Activated naive CD4-positive, alpha-beta T cell treated with anti-CD3 and anti-CD28 coated beads for 36 hours (primary cell): ENCODE measurements at regions not wholly inside any gene's neighbourhood (a gene's known extent, or its start where the extent isn't known, plus 50 kb on each side); places are given as distances from the start of the nearest gene placed in this dataset.
A peak's percentile ranks its signal among the peaks of the same experiment; 100 is the strongest.

Experiments
- CTCF ChIA-PET: fragments of 350-600 bp; sonication (Branson Sonifier 250); formaldehyde crosslinking; loops from one replicate; lab custom pipeline; 2021; ENCODE audit warnings: antibody characterized with exemption; lab: Charles Lee
- DNase-seq: peaks from one replicate; pipeline ENCODE4 v3.0.0-alpha.2; 2020
- H3K27ac Mint-ChIP-seq: one replicate; pipeline ENCODE4 v1.8.0; 2021; ENCODE audit warnings: mild to moderate bottlenecking, mixed read lengths
- H3K27me3 Mint-ChIP-seq: one replicate; pipeline ENCODE4 v1.8.0; 2021; ENCODE audit warnings: low read depth, mixed read lengths
- H3K36me3 Mint-ChIP-seq: one replicate; pipeline ENCODE4 v1.8.0; 2021; ENCODE audit warnings: low read depth, mixed read lengths
- H3K4me1 Mint-ChIP-seq: one replicate; pipeline ENCODE4 v1.8.0; 2021; ENCODE audit warnings: low read depth, mixed read lengths
- H3K4me3 Mint-ChIP-seq: one replicate; pipeline ENCODE4 v1.8.0; 2021; ENCODE audit warnings: mild to moderate bottlenecking, moderate library complexity, mixed read lengths
- H3K9me3 Mint-ChIP-seq: one replicate; pipeline ENCODE4 v1.8.0; 2021; ENCODE audit warnings: mixed read lengths
- intact Hi-C: fragments of 100-400 bp; cut with micrococcal nuclease; formaldehyde crosslinking; loops from one replicate; pipeline ENCODE4 v1.15.1; 2023

DNA sequence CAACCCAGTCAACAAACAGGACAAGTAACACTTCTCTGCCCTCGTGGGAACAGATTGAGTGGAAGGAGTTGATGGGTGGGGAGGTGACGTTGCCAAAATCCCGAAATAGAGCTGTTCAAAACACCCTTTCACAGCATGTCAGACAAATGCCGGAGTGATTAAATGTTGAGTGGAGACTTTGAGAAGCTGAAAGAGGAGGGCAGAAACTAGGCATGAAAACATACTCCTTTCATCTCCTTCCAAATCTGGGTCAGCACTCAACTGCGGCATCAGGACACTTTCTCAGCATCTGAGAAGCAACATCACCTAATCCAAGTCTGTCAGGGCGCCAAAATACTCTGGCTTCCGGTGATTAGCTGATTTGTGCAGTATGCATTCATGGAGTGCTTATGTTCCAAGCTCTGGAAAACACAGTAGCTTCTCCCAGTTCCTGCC, 51.5 kb upstream of the MRI1 start:
- Mint-ChIP-seq H3K27ac (no peak overlapping the region), H3K9me3 (peaks cover 6% of the 10 kb centered on the region), H3K4me3 (no peak overlapping the region), H3K4me1 (peaks cover 2% of the 10 kb centered on the region), H3K36me3 (no peaks in the 10 kb centered on the region), H3K27me3 (peaks cover 18% of the 10 kb centered on the region)
- CTCF ChIA-PET, result interaction anchor here (0.6 to 1.2 kb wide), 4 partner anchors 14 to 316 kb away, joined by 3 to 6 read pairs (median 4); no protein-coding TSS in a partner anchor
- no peak for DNase-seq
- intact Hi-C loops, result no loop called here

- intact Hi-C loops, result no loop called here
- CTCF ChIA-PET, result no interaction called here
- H3K4me1 Mint-ChIP-seq, result no peaks in the 10 kb centered on the region
- H3K27me3 Mint-ChIP-seq, result peaks cover 9% of the 10 kb centered on the region
- no peak overlapping the region for H3K27ac Mint-ChIP-seq
- H3K36me3 Mint-ChIP-seq, result no peaks in the 10 kb centered on the region
- H3K9me3 Mint-ChIP-seq, result peaks cover 7% of the 10 kb centered on the region
- H3K4me3 Mint-ChIP-seq, result no peak overlapping the region
- DNase-seq, result no peak
These were observed 56.4 kb upstream of the MRI1 start for GRCh38 chr19:13707915-13708314.

- Mint-ChIP-seq H3K4me3 (no peak overlapping the region), H3K27me3 (peaks cover 15% of the 10 kb centered on the region), H3K27ac (no peak overlapping the region), H3K4me1 (no peaks in the 10 kb centered on the region), H3K36me3 (no peaks in the 10 kb centered on the region), H3K9me3 (peaks cover 9% of the 10 kb centered on the region)
- intact Hi-C loops, result no loop called here
- CTCF ChIA-PET, result no interaction called here
- DNase-seq, result no peak
These were observed 58.3 kb upstream of the MRI1 start for GRCh38 chr19:13705928-13706447.

GRCh38 chr19:13705201-13705600, 59.1 kb upstream of the MRI1 start:
- Mint-ChIP-seq H3K4me1 (no peaks in the 10 kb centered on the region), H3K4me3 (no peak overlapping the region), H3K27ac (no peak overlapping the region), H3K9me3 (peaks cover 9% of the 10 kb centered on the region), H3K27me3 (peaks cover 18% of the 10 kb centered on the region), H3K36me3 (no peaks in the 10 kb centered on the region)
- intact Hi-C loops, result no loop called here
- CTCF ChIA-PET, result interaction anchor here (0.9 kb wide), 1 partner anchor 9 kb away, joined by 3 read pairs; no protein-coding TSS in a partner anchor
- no peak for DNase-seq

- Mint-ChIP-seq H3K4me1 (no peaks in the 10 kb centered on the region), H3K27ac (no peak overlapping the region), H3K36me3 (no peaks in the 10 kb centered on the region), H3K9me3 (peaks cover 9% of the 10 kb centered on the region), H3K4me3 (no peak overlapping the region), H3K27me3 (peaks cover 20% of the 10 kb centered on the region)
- intact Hi-C loops, result no loop called here
- no peak for DNase-seq
- CTCF ChIA-PET, result interaction anchor here (0.6 kb wide), 1 partner anchor 100 kb away, joined by 5 read pairs; no protein-coding TSS in a partner anchor
These were observed 62.7 kb upstream of the MRI1 start for GRCh38 chr19:13701624-13702023.

GRCh38 chr19:13700621-13701020, 63.7 kb upstream of the MRI1 start:
- Mint-ChIP-seq H3K27ac (no peak overlapping the region), H3K36me3 (no peaks in the 10 kb centered on the region), H3K4me3 (no peak overlapping the region), H3K4me1 (no peaks in the 10 kb centered on the region), H3K9me3 (peaks cover 5% of the 10 kb centered on the region), H3K27me3 (peaks cover 24% of the 10 kb centered on the region)
- no peak for DNase-seq
- intact Hi-C loops, result no loop called here
- CTCF ChIA-PET, result interaction anchor here (1.3 kb wide), 1 partner anchor 162 kb away, joined by 4 read pairs; no protein-coding TSS in a partner anchor

GRCh38 chr19:13699786-13700185, 64.5 kb upstream of the MRI1 start:
- Mint-ChIP-seq H3K9me3 (peaks cover 2% of the 10 kb centered on the region), H3K27ac (no peak overlapping the region), H3K4me1 (no peaks in the 10 kb centered on the region), H3K27me3 (peaks cover 26% of the 10 kb centered on the region), H3K4me3 (no peak overlapping the region), H3K36me3 (no peaks in the 10 kb centered on the region)
- DNase-seq, result no peak
- CTCF ChIA-PET, result interaction anchor here (1.3 kb wide), 1 partner anchor 162 kb away, joined by 4 read pairs; no protein-coding TSS in a partner anchor
- intact Hi-C loops, result no loop called here

- H3K27ac Mint-ChIP-seq, result no peak overlapping the region
- intact Hi-C loops, result no loop called here
- no peak overlapping the region for H3K4me3 Mint-ChIP-seq
- H3K27me3 Mint-ChIP-seq, result peaks cover 26% of the 10 kb centered on the region
- peaks cover 2% of the 10 kb centered on the region for H3K9me3 Mint-ChIP-seq
- H3K36me3 Mint-ChIP-seq, result no peaks in the 10 kb centered on the region
- CTCF ChIA-PET, result interaction anchor here (1.0 kb wide), 1 partner anchor 77 kb away, joined by 3 read pairs; the partner anchor contains the start of gene C19orf53
- DNase-seq, result no peak
- H3K4me1 Mint-ChIP-seq, result no peaks in the 10 kb centered on the region
These were observed 67.5 kb upstream of the MRI1 start for GRCh38 chr19:13696839-13697238.

DNA sequence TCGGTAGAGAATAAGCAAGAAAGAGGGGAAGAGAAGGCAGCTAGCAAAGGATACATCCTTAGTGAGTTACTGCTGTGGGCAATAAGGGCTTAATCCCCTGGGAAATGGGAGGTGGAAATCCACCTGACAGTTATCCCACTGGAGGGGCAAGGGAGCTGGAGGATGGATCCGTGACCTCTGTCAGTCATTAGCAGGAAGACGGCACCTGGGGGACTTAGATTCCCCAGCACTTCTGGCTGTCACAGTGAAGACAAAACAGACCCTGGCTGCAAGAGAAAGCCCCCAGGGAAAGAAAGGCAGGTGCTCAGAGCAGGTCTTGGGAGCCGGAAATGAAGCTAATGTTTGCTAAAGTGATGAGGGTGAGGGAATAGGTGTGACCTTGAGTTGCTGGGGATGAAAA, 70.4 kb upstream of the MRI1 start:
- intact Hi-C loops, result no loop called here
- H3K4me3 Mint-ChIP-seq, result no peak overlapping the region
- H3K27me3 Mint-ChIP-seq, result peaks cover 13% of the 10 kb centered on the region
- H3K4me1 Mint-ChIP-seq, result no peaks in the 10 kb centered on the region
- DNase-seq, result no peak
- H3K27ac Mint-ChIP-seq, result no peak overlapping the region
- H3K9me3 Mint-ChIP-seq, result no peaks in the 10 kb centered on the region
- no peaks in the 10 kb centered on the region for H3K36me3 Mint-ChIP-seq
- CTCF ChIA-PET, result no interaction called here

DNA sequence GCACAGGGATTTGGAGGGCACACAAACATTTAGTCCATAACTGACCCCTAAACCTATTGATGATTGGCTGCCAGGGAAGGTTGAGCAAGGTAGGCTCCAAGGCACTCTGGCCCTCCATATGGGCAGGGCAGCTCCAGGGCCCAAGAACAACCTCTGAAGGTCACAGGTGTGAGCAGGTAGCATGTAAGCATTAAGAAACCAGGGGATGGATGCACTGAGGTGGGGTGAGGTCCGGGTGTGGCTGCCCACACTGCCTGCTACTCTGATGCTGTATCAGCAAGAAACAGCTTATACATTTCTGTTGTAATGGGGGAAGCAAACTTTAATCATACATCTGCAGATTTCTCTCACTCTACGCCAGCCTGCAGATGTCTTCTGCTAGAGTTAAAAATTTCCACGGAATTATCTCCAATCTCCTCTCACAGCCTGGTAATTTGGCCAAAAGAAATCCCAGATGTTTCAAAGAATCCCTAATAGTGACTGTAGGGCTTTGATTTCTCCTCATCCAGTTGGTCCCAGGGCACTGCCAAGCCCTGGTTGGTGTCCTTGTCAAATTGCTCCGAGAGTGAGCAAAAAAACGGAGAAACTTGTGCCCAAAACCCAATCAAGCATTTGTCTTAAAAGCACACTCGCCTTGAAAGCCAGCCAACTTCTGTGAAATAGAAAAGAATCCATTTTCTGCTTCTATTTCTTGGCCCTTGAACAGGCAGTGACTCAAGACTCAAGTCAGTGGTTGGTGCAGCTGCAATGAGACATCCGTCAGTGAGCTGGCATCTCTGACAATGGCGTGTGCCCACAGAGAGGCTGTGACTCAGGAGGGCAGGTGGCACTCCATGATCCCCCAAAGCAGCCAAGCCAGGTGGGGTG, 72.5 kb upstream of the MRI1 start:
- CTCF ChIA-PET, result no interaction called here
- Mint-ChIP-seq H3K36me3 (no peaks in the 10 kb centered on the region), H3K4me1 (no peaks in the 10 kb centered on the region), H3K27me3 (peaks cover 9% of the 10 kb centered on the region), H3K27ac (no peak overlapping the region), H3K9me3 (no peaks in the 10 kb centered on the region), H3K4me3 (no peak overlapping the region)
- DNase-seq, result no peak
- intact Hi-C loops, result no loop called here

DNA sequence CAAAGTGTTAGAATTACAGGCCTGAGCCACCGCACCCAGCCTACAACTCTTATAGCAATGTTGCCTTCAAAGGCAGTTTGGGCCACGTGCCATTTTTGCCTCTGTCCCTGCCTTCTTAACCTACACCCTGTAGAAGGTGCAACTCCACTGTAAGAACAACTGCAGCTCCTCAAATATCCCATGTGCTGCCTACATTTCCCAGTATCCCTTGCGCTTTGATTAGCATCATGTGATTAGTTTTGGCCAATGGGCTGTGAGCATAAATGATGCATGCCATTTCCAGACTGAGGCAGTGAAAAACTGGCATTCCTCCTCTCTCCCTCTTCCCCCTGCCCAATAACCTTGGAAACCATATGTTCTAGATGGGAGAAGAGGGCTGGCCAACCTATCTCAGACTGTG, 75.2 kb upstream of the MRI1 start:
- intact Hi-C loops, result no loop called here
- no peaks in the 10 kb centered on the region for H3K4me1 Mint-ChIP-seq
- no peaks in the 10 kb centered on the region for H3K9me3 Mint-ChIP-seq
- CTCF ChIA-PET, result no interaction called here
- H3K27ac Mint-ChIP-seq, result no peak overlapping the region
- peak; percentile 11 for DNase-seq
- H3K27me3 Mint-ChIP-seq, result no peaks in the 10 kb centered on the region
- no peaks in the 10 kb centered on the region for H3K36me3 Mint-ChIP-seq
- no peak overlapping the region for H3K4me3 Mint-ChIP-seq

- intact Hi-C loops, result no loop called here
- CTCF ChIA-PET, result interaction anchor here (0.6 kb wide), 1 partner anchor 710 kb away, joined by 3 read pairs; no protein-coding TSS in a partner anchor
- Mint-ChIP-seq H3K36me3 (peaks cover 3% of the 10 kb centered on the region), H3K27me3 (peaks cover 9% of the 10 kb centered on the region), H3K4me3 (no peak overlapping the region), H3K27ac (no peak overlapping the region), H3K4me1 (no peaks in the 10 kb centered on the region), H3K9me3 (peaks cover 11% of the 10 kb centered on the region)
- no peak for DNase-seq
These were observed 80.3 kb upstream of the MRI1 start for GRCh38 chr19:13684021-13684420.
